Loucy (cell line): ENCODE measurements at regions not wholly inside any gene's neighbourhood (a gene's known extent, or its start where the extent isn't known, plus 50 kb on each side); places are given as distances from the start of the nearest gene placed in this dataset.
"Not testable (repeated sequence)": the region's sequence is repeated elsewhere in the genome, so short reads cannot be mapped to it uniquely, and the experiment has no call there.

Experiments used
- H2AFZ ChIP-seq: fragments of 200-600 bp; sonication (generic); 2 replicates; pipeline ENCODE4 v1.6.0; 2016; ENCODE audit warnings: antibody characterized with exemption, mild to moderate bottlenecking, low read length, moderate library complexity
- H3F3A ChIP-seq: fragments of 200-600 bp; 2 replicates; pipeline ENCODE4 v1.6.0; 2016; ENCODE audit warnings: antibody characterized with exemption, low read depth, mild to moderate bottlenecking
- H3K27me3 ChIP-seq: fragments of 200-600 bp; sonication (generic); 2 replicates; pipeline ENCODE4 v1.6.1; 2014; ENCODE audit warnings: low read length, mild to moderate bottlenecking; ENCODE audit not compliant: insufficient read depth, poor library complexity, severe bottlenecking
- H3K36me3 ChIP-seq: fragments of 200-600 bp; sonication (generic); 2 replicates; pipeline ENCODE4 v1.6.1; 2016; ENCODE audit warnings: low read length; ENCODE audit not compliant: insufficient read depth
- H3K4me1 ChIP-seq: fragments of 200-600 bp; sonication (generic); 2 replicates; pipeline ENCODE4 v1.5.1; 2014; ENCODE audit warnings: low read length, mild to moderate bottlenecking; ENCODE audit not compliant: insufficient read depth, poor library complexity, severe bottlenecking
- H3K4me2 ChIP-seq: fragments of 200-600 bp; sonication (generic); 2 replicates; pipeline ENCODE4 v1.6.0; 2014; ENCODE audit warnings: antibody characterized with exemption, low read length, low read depth, mild to moderate bottlenecking; ENCODE audit not compliant: poor library complexity, severe bottlenecking
- H3K4me3 ChIP-seq: fragments of 200-600 bp; sonication (generic); 2 replicates; pipeline ENCODE4 v1.5.1; 2014; ENCODE audit warnings: low read length, mild to moderate bottlenecking, mixed read lengths; ENCODE audit not compliant: poor library complexity, severe bottlenecking
- H3K79me2 ChIP-seq: fragments of 200-600 bp; sonication (generic); 2 replicates; pipeline ENCODE4 v1.6.1; 2014; ENCODE audit warnings: low read length; ENCODE audit not compliant: insufficient read depth
- H3K9ac ChIP-seq: fragments of 200-600 bp; sonication (generic); 2 replicates; pipeline ENCODE4 v1.6.0; 2014; ENCODE audit warnings: mild to moderate bottlenecking, low read depth, low read length, moderate library complexity; ENCODE audit not compliant: poor library complexity, severe bottlenecking
- H3K9me2 ChIP-seq: fragments of 200-600 bp; sonication (generic); replicated peaks from 2 replicates; pipeline ENCODE4 v1.6.1; 2016; ENCODE audit warnings: low read depth, low read length, mixed read lengths
- H3K9me3 ChIP-seq: fragments of 200-600 bp; sonication (generic); 2 replicates; pipeline ENCODE4 v1.6.1; 2014; ENCODE audit warnings: mild to moderate bottlenecking, antibody characterized with exemption, low read length, low read depth; ENCODE audit not compliant: insufficient read depth
- H4K20me1 ChIP-seq: fragments of 200-600 bp; sonication (generic); 2 replicates; pipeline ENCODE4 v1.6.0; 2014; ENCODE audit warnings: antibody characterized with exemption, low read length, mild to moderate bottlenecking; ENCODE audit not compliant: insufficient read depth, poor library complexity, severe bottlenecking
- EZH2phosphoT487 ChIP-seq: fragments of 200-600 bp; IDR thresholded peaks from 2 replicates; pipeline ENCODE4 v1.6.1; 2018; ENCODE audit warnings: antibody characterized with exemption, mild to moderate bottlenecking, moderate library complexity, borderline replicate concordance
- TF ChIP-seq, protein P1 (sequence below): fragments of 200-600 bp; sonication (generic); conservative IDR thresholded peaks from 2 replicates; pipeline ENCODE4 v1.5.1; 2014; ENCODE audit warnings: mild to moderate bottlenecking, antibody characterized with exemption, low read length

- TF ChIP-seq, protein P1, sequence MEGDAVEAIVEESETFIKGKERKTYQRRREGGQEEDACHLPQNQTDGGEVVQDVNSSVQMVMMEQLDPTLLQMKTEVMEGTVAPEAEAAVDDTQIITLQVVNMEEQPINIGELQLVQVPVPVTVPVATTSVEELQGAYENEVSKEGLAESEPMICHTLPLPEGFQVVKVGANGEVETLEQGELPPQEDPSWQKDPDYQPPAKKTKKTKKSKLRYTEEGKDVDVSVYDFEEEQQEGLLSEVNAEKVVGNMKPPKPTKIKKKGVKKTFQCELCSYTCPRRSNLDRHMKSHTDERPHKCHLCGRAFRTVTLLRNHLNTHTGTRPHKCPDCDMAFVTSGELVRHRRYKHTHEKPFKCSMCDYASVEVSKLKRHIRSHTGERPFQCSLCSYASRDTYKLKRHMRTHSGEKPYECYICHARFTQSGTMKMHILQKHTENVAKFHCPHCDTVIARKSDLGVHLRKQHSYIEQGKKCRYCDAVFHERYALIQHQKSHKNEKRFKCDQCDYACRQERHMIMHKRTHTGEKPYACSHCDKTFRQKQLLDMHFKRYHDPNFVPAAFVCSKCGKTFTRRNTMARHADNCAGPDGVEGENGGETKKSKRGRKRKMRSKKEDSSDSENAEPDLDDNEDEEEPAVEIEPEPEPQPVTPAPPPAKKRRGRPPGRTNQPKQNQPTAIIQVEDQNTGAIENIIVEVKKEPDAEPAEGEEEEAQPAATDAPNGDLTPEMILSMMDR = no peak
- TF ChIP-seq EZH2phosphoT487 = no peak
- no peak overlapping the region for H3K9ac ChIP-seq
- no peaks in the 10 kb centered on the region for H3K36me3 ChIP-seq
- H3K9me3 ChIP-seq = no peaks in the 10 kb centered on the region
- H3K79me2 ChIP-seq = no peaks in the 10 kb centered on the region
- H3F3A ChIP-seq = no peaks in the 10 kb centered on the region
- H3K27me3 ChIP-seq = no peaks in the 10 kb centered on the region
- no peaks in the 10 kb centered on the region for H4K20me1 ChIP-seq
- no peak overlapping the region for H2AFZ ChIP-seq
- H3K4me3 ChIP-seq = no peak overlapping the region
- H3K4me1 ChIP-seq = no peaks in the 10 kb centered on the region
- H3K4me2 ChIP-seq = no peak overlapping the region
- no peaks in the 10 kb centered on the region for H3K9me2 ChIP-seq
Observed at GRCh38 chr19:30682146-30682998, 310.2 kb downstream of the ZNF536 start.

DNA sequence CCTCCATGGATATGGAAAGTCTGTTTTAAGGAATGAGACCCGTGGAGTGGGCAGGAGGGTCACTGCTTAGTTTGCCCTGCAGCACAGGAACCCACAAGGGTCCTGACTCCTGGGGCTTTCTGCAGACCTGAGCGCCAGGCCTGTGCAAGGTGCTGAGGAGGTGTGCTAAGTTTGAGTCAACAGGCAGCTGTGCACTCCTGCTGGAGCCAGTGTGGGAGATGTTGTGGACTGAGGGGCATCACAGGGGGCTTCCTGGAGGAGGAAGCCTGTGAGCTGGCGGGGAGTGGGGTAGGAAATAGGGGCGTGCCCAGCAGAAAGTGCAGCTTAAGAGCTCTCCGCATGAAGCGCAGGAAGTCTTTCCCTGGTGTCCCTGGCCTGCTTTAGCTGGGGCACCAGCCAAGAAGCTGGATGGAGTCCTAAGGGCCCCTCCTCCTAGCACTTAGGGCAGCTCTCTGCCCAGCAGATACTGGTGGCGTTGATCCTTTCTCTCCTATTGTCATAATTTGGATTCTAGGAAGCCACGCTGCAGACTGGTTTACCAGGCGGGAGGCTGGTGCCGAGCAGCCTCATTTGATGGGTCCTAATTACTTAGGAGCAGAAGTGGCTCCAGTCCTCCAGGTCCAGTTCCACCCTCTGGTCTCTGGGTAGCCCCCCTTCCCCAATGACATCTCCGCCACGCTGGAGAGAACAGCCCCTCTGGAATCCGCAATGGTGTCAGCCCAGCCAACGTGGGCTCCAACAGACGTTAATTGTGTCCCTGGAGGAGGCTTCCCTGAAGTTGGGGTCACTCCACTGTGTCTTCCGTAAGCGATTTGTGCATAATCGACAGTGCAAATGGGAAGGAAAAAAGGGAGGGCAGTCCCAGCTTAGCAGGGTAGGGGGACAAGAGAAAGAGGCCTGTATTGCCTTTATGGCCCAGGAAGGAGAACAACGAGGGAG is 309.2 kb downstream of the ZNF536 start:
- no peaks in the 10 kb centered on the region for H3K27me3 ChIP-seq
- H3K36me3 ChIP-seq = no peaks in the 10 kb centered on the region
- H2AFZ ChIP-seq = no peak overlapping the region
- H3K79me2 ChIP-seq = no peaks in the 10 kb centered on the region
- H3K4me3 ChIP-seq = no peak overlapping the region
- H3K9me3 ChIP-seq = no peaks in the 10 kb centered on the region
- H3K9ac ChIP-seq = no peak overlapping the region
- TF ChIP-seq EZH2phosphoT487 = no peak
- TF ChIP-seq, protein P1 = no peak
- H4K20me1 ChIP-seq = no peaks in the 10 kb centered on the region
- H3K4me2 ChIP-seq = no peak overlapping the region
- no peaks in the 10 kb centered on the region for H3F3A ChIP-seq
- no peaks in the 10 kb centered on the region for H3K9me2 ChIP-seq
- no peaks in the 10 kb centered on the region for H3K4me1 ChIP-seq

GRCh38 chr19:30680399-30680798 is 308.2 kb downstream of the ZNF536 start:
- not testable (repeated sequence) for H3F3A ChIP-seq, H3K9ac ChIP-seq, H3K9me2 ChIP-seq, H3K4me1 ChIP-seq, H3K4me2 ChIP-seq, H3K4me3 ChIP-seq, H3K36me3 ChIP-seq, H3K79me2 ChIP-seq, H2AFZ ChIP-seq, H3K9me3 ChIP-seq, H3K27me3 ChIP-seq, H4K20me1 ChIP-seq
